Neuronal stem cell (in vitro differentiated cells): ENCODE measurements at regions not wholly inside any gene's neighbourhood (a gene's known extent, or its start where the extent isn't known, plus 50 kb on each side); places are given as distances from the start of the nearest gene placed in this dataset.

Experiments used
- DNase-seq: peaks from one replicate; pipeline ENCODE4 v3.0.0-alpha.2; 2013; ENCODE audit warnings: low spot score
- H2AFZ ChIP-seq: one replicate; pipeline ENCODE4 v1.6.1; 2013; ENCODE audit warnings: mild to moderate bottlenecking, low read length, inconsistent platforms
- H2AK5ac ChIP-seq: 2 replicates; pipeline ENCODE4 v1.6.1; 2013; ENCODE audit warnings: low read depth, mild to moderate bottlenecking, inconsistent platforms, low read length, moderate library complexity, mixed read lengths
- H2BK120ac ChIP-seq: 2 replicates; pipeline ENCODE4 v1.6.1; 2013; ENCODE audit warnings: low read depth, mild to moderate bottlenecking, inconsistent platforms, low read length, moderate library complexity, mixed read lengths
- H2BK12ac ChIP-seq: one replicate; pipeline ENCODE4 v1.6.1; 2013; ENCODE audit warnings: low read length, inconsistent platforms
- H2BK15ac ChIP-seq: 2 replicates; pipeline ENCODE4 v1.6.1; 2013; ENCODE audit warnings: mild to moderate bottlenecking, low read length, inconsistent platforms, mixed read lengths
- H2BK5ac ChIP-seq: one replicate; pipeline ENCODE4 v1.6.1; 2013; ENCODE audit warnings: inconsistent platforms, mild to moderate bottlenecking, low read length, moderate library complexity
- H3K14ac ChIP-seq: one replicate; pipeline ENCODE4 v1.6.1; 2013; ENCODE audit warnings: low read length, inconsistent platforms
- H3K18ac ChIP-seq: 2 replicates; pipeline ENCODE4 v1.6.1; 2013; ENCODE audit warnings: low read length, inconsistent platforms
- H3K23ac ChIP-seq: 2 replicates; pipeline ENCODE4 v1.6.1; 2013; ENCODE audit warnings: low read depth, mild to moderate bottlenecking, mixed read lengths, low read length, inconsistent platforms; ENCODE audit not compliant: poor library complexity
- H3K27ac ChIP-seq: replicated peaks from 3 replicates; pipeline ENCODE4 v1.5.1; 2013; ENCODE audit warnings: low read length, inconsistent platforms
- H3K27me3 ChIP-seq, 3 experiments: 2 replicates each; pipeline ENCODE4 v1.6.1; 2013; ENCODE audit warnings: low read length in 3 of 3, mild to moderate bottlenecking in 2 of 3, inconsistent platforms in 1 of 3, low read depth in 1 of 3, mixed read lengths in 1 of 3, moderate library complexity in 1 of 3; ENCODE audit not compliant: control insufficient read depth in 3 of 3, insufficient read depth in 3 of 3
- H3K36me3 ChIP-seq, 2 donors: replicated peaks in 1 of 2; 2 replicates each; pipeline ENCODE4 v1.6.1; 2013; ENCODE audit warnings: low read length in 2 of 2; ENCODE audit not compliant: control insufficient read depth in 2 of 2, insufficient read depth in 2 of 2
- H3K4ac ChIP-seq: 2 replicates; pipeline ENCODE4 v1.6.1; 2013; ENCODE audit warnings: inconsistent platforms, mild to moderate bottlenecking, low read length, moderate library complexity
- H3K4me1 ChIP-seq, 2 donors: 1 replicate in 1 of 2; 2 replicates in 1 of 2; pipeline ENCODE4 v1.6.1; 2013; ENCODE audit warnings: low read length in 2 of 2, low read depth in 1 of 2; ENCODE audit not compliant: control insufficient read depth in 2 of 2, insufficient read depth in 1 of 2
- H3K4me2 ChIP-seq: one replicate; pipeline ENCODE4 v1.6.1; 2013; ENCODE audit warnings: mild to moderate bottlenecking, low read length, inconsistent platforms; ENCODE audit not compliant: insufficient read depth, poor library complexity, severe bottlenecking
- H3K4me3 ChIP-seq, 2 donors: 2 replicates each; pipeline ENCODE4 v1.5.1; 2013; ENCODE audit warnings: low read length in 2 of 2, mild to moderate bottlenecking in 2 of 2, inconsistent platforms in 1 of 2, moderate library complexity in 1 of 2
- H3K79me1 ChIP-seq: one replicate; pipeline ENCODE4 v1.6.1; 2013; ENCODE audit warnings: low read depth, mild to moderate bottlenecking, inconsistent platforms, low read length, moderate library complexity
- H3K9ac ChIP-seq: one replicate; pipeline ENCODE4 v1.6.1; 2013; ENCODE audit warnings: mild to moderate bottlenecking, low read depth, low read length, inconsistent platforms; ENCODE audit not compliant: poor library complexity
- H3K9me3 ChIP-seq, 2 donors: replicated peaks in 1 of 2; 2 replicates each; pipeline versions ENCODE3 to v1.6.1; 2013; ENCODE audit warnings: low read length in 2 of 2, mild to moderate bottlenecking in 2 of 2, inconsistent platforms in 1 of 2, low read depth in 1 of 2, mixed read lengths in 1 of 2, moderate library complexity in 1 of 2; ENCODE audit not compliant: control insufficient read depth in 2 of 2, insufficient read depth in 1 of 2
- H4K8ac ChIP-seq: one replicate; pipeline ENCODE4 v1.6.1; 2013; ENCODE audit warnings: low read depth, mild to moderate bottlenecking, inconsistent platforms, low read length, moderate library complexity
- H4K91ac ChIP-seq: one replicate; pipeline ENCODE4 v1.6.1; 2013; ENCODE audit warnings: low read length, low read depth, mild to moderate bottlenecking, inconsistent platforms; ENCODE audit not compliant: poor library complexity
- WGBS, 2 donors: extraction: QIAGEN DNeasy Blood & Tissue Kit; methylation state at CpG; one replicate each; pipeline ENCODE4 v1.1.7; 2013; ENCODE audit warnings: missing lambda C conversion rate in 2 of 2, mixed read lengths in 1 of 2; ENCODE audit not compliant: insufficient read length in 2 of 2, insufficient replicate concordance in 1 of 2; ENCODE audit errors: extremely low coverage in 2 of 2; 5-methylcytosine and 5-hydroxymethylcytosine counted together

DNA sequence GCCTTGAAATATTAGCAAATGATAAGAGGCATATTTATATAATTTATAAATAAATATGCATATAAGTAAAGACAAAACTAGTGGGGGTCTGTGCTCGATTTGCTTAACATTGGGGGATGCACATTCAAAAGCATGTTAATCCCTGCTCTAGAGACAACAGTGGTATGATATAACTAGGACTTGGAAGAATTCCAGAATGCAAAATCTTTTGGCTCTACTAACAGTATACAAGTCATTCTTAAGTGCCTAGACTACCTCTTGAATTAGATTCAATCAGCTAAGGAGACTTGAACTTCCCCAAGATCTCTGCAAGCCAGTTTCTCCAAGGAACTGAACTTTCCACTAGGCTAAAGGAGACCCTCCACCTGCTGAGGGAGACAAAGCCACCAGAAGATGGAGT lies 282.7 kb upstream of the RORA start:
- Histone ChIP-seq H4K91ac (no peak overlapping the region), H3K9me3 (no peaks in the 10 kb centered on the region), H3K27me3 (no peaks in the 10 kb centered on the region), H3K4ac (no peak overlapping the region), H2BK120ac (no peak overlapping the region), H3K36me3 (no peaks in the 10 kb centered on the region), H2AFZ (no peak overlapping the region), H3K14ac (no peak overlapping the region), H3K4me3 (no peak overlapping the region), H3K4me1 (peaks cover 0 to 1% of the 10 kb centered on the region in 2 donors), H3K18ac (no peak overlapping the region), H2BK12ac (no peak overlapping the region), H4K8ac (no peak overlapping the region), H2BK5ac (no peak overlapping the region), H3K27ac (no peak overlapping the region), H2BK15ac (no peak overlapping the region), H3K23ac (no peak overlapping the region), H2AK5ac (no peak overlapping the region), H3K4me2 (no peak overlapping the region), H3K9ac (no peak overlapping the region), H3K79me1 (no peaks in the 10 kb centered on the region)
- DNase-seq, result no peak
- WGBS, 2 donors, result no CpG with 5 or more reads among the region's 1 CpG

DNA sequence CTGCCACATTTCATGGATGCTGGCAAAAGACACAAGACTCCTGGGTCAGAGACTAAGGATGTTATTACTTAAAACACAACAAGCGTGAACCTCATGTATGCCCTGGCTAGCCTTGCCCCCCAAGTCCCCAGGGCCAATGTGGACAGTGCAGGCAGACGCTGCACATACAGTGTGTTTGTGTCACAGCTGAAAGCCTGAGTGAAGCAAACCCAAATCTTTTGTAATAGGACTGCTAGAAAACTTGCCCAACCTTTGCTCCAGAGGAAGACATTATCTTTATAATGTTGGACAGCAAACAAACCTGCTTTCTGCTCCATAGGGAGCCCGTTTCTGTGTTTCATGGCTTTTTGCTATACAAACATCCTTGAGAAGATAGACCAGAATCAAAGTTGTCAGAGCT lies 282.0 kb upstream of the RORA start:
- H2BK120ac ChIP-seq, result no peak overlapping the region
- no peak overlapping the region for H3K18ac ChIP-seq
- no peaks in the 10 kb centered on the region for H3K79me1 ChIP-seq
- H2AK5ac ChIP-seq, result no peak overlapping the region
- DNase-seq, result no peak
- no peak overlapping the region for H4K91ac ChIP-seq
- H2AFZ ChIP-seq, result no peak overlapping the region
- no CpG with 5 or more reads among the region's 3 CpGs for WGBS, 2 donors
- H2BK12ac ChIP-seq, result no peak overlapping the region
- no peak overlapping the region for H3K27ac ChIP-seq
- H2BK5ac ChIP-seq, result no peak overlapping the region
- H3K4me3 ChIP-seq, result no peak overlapping the region
- no peak overlapping the region for H3K9ac ChIP-seq
- no peaks in the 10 kb centered on the region for H3K27me3 ChIP-seq
- no peaks in the 10 kb centered on the region for H3K36me3 ChIP-seq
- no peak overlapping the region for H3K14ac ChIP-seq
- no peak overlapping the region for H3K4me2 ChIP-seq
- no peak overlapping the region for H4K8ac ChIP-seq
- no peak overlapping the region for H3K23ac ChIP-seq
- H2BK15ac ChIP-seq, result no peak overlapping the region
- peaks cover 0 to 1% of the 10 kb centered on the region in 2 donors for H3K4me1 ChIP-seq
- H3K9me3 ChIP-seq, result no peaks in the 10 kb centered on the region
- no peak overlapping the region for H3K4ac ChIP-seq

DNA sequence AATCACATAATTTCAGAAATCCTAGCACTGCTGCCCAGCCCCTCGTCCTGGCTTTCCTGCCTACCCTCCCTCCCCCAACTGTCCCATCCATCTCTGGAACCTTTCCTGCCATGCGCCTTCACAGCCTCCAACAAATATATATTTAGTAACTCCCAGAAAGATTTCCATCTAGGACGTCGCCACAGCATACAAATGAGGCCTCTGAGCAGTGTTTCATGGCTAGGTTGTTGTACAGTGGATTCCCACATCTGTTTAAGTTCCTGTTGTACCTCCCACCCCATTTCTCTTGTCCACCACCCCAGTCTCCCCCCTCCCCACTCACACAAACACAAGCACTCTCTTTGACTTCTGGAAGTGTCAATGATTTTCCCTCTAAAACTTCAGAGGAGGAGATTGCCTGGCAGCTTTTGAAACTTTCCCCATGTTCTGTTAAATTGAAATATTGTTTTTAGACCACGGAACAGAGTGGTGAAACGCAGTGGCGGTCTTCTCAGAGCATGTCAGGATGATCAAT lies 280.3 kb upstream of the RORA start:
- Histone ChIP-seq H2BK120ac (no peak overlapping the region), H3K4me1 (peaks cover 0 to 1% of the 10 kb centered on the region in 2 donors), H3K79me1 (no peaks in the 10 kb centered on the region), H2BK15ac (no peak overlapping the region), H3K9ac (no peak overlapping the region), H3K18ac (no peak overlapping the region), H2AFZ (no peak overlapping the region), H2AK5ac (no peak overlapping the region), H3K23ac (no peak overlapping the region), H4K8ac (no peak overlapping the region), H3K4me2 (no peak overlapping the region), H3K27ac (no peak overlapping the region), H3K36me3 (no peaks in the 10 kb centered on the region), H2BK12ac (no peak overlapping the region), H3K4ac (no peak overlapping the region), H4K91ac (no peak overlapping the region), H3K4me3 (no peak overlapping the region), H2BK5ac (no peak overlapping the region), H3K27me3 (no peaks in the 10 kb centered on the region), H3K9me3 (no peaks in the 10 kb centered on the region), H3K14ac (no peak overlapping the region)
- no CpG with 5 or more reads among the region's 7 CpGs for WGBS, 2 donors
- no peak for DNase-seq

DNA sequence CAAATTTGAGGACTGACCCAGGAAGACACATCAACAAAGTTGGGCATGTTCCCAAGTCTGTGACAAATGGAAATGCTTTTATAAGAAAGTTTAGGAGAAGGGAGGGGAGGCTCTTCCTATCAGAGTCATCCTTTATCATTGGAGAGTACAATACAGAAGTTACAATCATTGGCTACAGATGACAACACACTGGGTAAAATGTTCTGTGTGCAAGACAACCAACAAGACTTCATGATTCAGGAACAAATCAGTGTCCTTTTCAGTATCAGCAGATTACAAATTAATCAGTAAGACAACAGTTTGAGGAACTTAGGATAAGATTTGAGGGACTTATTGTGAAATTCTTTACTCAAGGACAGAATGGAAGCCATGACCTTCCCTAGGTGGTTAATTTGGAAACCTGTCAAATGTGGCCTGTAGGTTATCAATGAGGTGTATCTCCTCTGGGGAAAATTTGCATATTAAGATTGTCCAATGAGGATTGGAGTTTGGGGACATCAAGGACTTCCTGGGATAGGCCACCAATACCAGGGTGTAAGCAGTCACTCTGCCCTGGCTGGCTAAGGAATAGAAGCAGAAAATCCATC lies 274.4 kb upstream of the RORA start:
- Histone ChIP-seq H3K4me2 (no peak overlapping the region), H2BK5ac (no peak overlapping the region), H3K36me3 (no peaks in the 10 kb centered on the region), H3K4me1 (peaks cover 0 to 5% of the 10 kb centered on the region in 2 donors), H3K18ac (no peak overlapping the region), H3K27ac (no peak overlapping the region), H3K79me1 (no peaks in the 10 kb centered on the region), H4K8ac (no peak overlapping the region), H3K23ac (no peak overlapping the region), H3K9me3 (no peaks in the 10 kb centered on the region), H3K9ac (no peak overlapping the region), H2BK12ac (no peak overlapping the region), H2AFZ (no peak overlapping the region), H2BK15ac (no peak overlapping the region), H3K4ac (no peak overlapping the region), H3K4me3 (no peak overlapping the region), H3K27me3 (no peaks in the 10 kb centered on the region), H2BK120ac (no peak overlapping the region), H4K91ac (no peak overlapping the region), H2AK5ac (no peak overlapping the region), H3K14ac (no peak overlapping the region)
- DNase-seq, result no peak
